Activated T-helper 1 cell treated with Interleukin-2 at 50 U/mL for 16 hours (primary cell): ENCODE measurements at regions not wholly inside any gene's neighbourhood (a gene's known extent, or its start where the extent isn't known, plus 50 kb on each side); places are given as distances from the start of the nearest gene placed in this dataset.
"Not testable (repeated sequence)": the region's sequence is repeated elsewhere in the genome, so short reads cannot be mapped to it uniquely, and the experiment has no call there.

Experiments used
- DNase-seq: peaks from one replicate; pipeline ENCODE4 v3.0.0-alpha.2; 2020; ENCODE audit warnings: low read depth

DNA sequence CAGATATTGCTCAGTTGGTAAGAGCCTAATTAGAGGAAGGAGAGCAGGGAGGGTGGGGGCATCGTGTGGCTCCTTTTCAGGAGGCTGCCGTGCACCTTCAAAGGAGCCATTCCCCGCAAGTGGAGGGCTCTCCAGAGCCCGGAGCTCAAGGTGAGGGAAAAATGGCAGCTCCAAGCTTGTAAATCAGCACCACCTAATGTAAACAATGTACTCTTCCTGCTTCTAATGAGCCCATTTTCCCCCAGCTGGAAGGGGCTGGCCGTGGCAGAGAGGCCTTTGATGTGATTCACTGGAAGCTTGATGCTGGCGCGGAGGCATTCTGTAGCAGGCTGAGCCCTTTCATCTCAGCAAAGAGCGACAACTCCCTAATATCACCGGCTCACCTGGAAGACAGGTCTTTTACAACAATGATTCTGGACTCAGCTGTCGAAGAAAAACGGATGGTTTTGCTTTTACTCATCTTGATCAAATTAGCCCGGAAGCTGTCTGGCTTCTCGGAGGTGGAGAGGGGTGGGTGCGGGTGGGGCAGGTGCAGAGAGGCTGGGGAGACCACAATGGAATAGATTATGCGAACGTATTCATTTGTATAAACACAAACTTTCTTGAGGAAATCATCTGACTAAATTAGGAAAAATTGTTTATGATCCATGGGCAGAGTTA is 112.5 kb downstream of the RRAGC start:
- no peak for DNase-seq

DNA sequence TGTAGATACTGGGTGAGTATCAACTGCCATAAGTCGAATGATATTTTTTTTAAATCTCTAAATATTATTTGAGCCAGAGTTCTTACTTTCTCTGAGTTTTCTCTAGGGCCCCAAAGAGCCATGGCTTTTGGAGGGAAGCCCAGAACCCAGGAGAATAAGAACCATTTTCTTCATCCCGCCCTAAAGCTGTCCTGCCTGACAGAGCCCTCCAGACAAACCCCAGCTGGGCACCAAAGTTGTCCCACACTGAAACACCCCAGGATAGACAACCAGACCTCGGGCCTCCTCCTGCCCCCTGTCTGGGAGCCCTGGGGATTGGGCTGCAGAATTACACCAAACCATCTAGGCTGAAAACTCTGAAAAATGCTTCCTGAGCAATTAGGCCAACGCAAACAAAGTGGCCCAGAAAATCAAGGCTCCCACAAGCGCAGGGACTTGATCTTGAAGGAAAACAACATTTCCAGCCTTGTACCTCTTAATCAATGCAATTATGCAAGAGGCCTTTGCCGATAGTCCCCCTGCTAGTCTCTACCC is 113.1 kb downstream of the RRAGC start:
- DNase-seq = no peak

DNA sequence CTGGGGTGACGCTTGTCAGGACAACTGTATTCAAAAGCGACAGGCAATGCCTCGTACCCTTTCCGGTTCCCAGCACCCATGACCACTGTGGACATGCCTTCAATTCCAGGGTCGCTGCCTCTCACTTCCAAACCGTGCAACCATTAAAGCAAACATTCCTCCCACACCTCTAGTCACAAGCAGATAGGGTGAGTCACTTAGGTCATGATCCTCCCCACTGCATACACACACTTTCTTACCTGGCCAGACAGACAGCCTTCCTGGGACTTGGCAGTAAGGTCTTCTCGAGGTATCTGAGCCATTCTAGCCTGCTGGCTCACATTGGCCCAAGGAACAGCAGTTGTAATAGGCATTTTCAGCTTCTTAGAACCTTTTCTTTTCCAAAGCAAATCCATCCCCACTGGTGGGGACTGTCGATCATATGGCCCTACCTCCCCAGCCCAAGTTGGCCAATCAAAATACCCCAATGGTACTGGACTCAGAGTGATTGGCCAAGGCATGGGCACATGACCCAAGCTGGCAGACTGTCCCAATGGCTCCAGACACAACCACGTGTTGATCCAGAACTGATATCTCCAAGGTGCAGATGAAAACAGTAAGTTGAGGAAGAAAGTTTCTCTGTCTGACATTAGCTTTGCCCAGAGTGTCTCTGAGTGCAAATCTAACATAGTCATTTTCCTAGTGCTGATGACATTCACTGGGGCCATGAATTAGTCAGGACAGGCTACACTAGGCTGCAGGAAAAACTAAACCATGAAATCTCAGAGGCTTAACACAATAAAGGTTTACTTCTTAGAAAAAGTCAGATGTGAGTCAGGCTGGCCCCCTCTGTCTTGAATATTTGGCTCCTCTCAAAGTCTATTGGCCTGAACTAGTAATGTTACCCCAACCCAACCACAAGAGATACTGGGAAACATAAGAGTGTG is 113.8 kb downstream of the RRAGC start:
- no peak for DNase-seq

DNA sequence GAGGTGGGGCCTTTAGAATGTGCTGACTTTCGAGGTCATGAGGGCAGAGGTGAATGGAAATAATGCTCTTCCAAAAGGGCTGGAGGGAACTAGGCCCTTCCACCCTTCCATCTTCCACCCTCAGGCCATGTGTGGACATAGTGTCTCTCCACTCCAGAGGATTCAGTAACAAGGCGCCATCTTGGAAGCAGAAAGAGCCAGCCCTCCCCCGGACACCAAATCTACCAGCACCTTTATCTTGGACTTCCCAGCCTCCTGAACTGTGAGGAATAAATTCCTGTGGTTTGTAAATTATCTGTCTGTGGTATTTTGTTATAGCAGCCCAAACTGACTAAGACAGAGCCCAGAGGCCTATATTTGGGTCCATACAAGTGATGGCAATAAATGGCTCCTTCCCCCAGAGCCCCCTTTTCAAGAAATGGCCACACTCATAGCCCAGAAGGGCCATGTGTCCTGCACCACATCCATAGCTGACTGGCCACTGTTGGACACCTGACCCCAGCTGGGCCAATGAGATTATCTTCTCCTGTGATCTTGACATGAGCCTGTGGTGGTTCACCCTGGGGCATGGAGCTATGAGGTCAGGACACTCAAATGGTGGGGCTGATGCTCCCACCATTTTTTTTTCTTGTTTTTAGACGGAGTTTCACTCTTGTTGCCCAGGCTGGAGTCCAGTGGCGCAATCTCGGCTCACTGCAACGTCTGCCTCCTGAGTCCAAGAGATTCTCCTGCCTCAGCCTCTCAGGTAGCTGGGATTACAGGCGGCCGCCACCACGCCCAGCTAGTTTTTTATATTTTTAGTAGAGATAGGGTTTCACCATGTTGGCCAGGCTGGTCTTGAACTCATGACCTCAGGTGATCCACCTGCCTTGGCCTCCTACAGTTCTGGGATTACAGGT is 114.9 kb downstream of the RRAGC start:
- no peak for DNase-seq

DNA sequence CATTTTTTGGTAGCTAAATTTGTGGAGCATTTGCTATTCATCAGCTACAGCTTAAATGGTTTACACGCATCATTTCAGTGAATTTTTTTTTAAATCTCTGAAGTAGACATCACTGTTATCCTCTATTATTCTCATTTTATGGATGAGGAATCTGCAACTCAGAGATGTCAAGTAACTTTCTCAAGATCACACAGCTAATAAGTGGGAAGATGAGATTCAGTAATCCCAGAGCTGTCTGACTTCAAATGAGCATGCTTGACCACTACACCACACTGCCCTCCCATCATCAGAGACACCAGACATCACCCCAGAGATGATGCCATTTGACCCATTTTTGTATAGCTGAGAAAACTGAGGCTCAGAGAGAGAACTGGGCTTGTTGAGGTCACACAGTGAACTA is 116.4 kb downstream of the RRAGC start:
- no peak for DNase-seq

DNA sequence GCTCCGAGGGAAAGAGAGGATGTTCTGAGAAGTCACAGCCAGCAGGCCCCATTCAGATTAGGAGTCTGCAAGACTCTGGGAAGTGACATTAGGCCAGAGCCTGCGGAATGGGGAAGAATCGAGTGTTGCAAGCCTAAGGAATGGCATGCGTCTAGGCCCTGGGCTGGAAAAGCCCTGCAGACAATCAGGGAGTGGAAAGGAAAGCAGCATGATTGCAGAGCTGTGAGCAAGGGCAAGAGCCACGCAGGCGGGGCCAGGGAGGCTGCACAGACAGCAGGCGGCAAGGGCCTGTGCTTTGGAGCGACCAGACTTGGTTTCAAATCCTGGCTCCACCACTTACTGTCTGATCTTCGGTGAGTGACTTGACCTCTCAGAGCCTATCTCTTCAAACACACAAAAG is 118.2 kb downstream of the RRAGC start:
- no peak for DNase-seq

DNA sequence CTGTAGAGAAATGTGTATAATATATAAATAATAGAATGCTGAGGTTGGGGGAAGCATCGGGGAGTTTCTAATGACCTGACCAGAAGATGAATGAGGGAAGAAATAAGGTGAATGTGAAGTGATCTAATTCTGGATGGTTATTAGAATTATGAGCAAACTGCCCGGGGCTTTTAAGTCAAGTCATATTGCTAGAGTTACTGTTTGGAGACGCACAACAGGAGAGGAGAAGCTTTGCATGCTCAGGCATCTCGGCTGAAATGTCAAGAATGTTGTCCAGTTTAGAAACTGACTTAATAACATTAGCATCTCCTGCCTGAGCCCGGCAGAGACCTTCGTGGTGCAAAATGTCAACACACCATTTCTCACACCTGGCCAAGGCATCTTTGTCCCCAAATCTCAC is 119.1 kb downstream of the RRAGC start:
- DNase-seq = no peak

DNA sequence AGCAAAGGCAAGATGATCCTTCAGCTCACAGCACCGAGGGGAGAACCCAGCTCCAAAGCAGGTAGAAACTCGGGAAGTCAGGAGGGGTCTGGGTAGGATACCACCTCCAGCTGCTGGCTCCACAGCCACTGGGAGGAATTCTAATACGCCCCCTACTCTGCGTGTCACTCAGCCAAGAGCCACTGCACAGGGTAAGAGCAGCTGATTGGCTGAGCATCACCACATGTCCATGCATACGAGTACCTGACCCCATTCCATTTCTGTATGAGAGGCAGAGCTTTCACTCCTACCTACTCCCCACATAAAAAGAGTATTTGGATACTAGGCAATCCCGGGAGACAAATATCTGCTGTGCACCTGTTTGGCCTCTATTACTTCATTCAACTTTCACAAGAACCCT is 121.4 kb downstream of the RRAGC start:
- no peak for DNase-seq

DNA sequence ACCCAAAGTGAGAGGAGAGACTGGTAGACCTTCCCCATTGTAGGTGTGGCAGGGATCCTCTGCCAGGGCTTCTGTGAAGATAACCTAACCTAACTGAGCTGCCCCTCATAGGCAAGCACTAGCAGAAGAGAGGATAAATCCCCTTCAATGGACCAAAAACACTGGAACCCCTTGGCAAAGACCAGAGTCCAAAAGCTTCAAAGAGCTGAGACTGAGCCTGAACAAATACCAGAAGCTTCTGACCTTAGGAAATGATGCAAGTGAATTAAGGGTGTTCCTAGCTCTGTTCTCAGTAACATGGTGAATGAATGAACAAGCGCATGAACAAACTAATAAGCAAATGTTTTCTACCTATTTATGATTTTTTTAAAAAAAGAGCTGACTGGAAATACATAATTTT is 123.2 kb downstream of the RRAGC start:
- DNase-seq = no peak

DNA sequence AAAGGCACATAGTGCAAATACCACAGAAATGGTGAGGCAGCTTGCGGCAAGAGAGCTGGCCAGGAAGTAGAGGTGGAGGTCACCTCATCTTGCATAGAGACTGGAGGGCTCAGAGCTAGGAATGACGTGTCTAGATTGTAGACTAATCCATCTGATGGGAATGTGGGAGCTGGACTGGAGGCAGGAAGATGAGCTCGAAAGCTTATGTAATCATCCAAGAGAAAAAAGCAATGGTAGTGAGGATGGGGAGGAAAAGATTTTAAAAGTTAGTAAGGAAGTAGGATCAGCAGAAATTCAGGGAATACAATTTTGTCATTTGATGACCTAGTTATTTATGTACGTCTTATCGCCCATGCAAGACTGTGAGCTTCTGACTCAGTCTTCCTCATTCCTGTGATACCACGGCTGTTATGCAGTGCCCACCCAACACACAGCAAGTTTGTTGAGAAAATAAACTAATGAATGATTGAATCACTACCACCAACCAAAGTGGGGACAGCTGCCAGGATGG is 123.9 kb downstream of the RRAGC start:
- no peak for DNase-seq

DNA sequence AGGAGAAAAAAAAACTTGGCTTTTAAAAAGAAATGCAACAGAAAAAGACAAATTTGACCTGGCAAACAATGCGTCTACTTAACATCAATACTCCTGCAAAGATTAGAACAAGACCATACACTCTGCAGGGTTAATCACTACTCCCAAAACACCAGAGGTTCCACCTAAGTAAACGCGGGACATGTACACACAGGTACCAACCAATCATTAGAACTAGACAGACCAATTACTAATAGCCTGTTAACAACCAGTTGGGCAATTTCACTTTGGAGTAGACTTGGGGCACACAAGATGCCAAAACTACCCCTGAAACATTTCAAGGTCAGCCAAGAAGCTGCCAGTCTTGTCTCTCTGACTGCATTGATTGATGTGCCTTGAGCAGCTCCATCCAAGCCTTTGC is 125.8 kb downstream of the RRAGC start:
- DNase-seq = no peak

DNA sequence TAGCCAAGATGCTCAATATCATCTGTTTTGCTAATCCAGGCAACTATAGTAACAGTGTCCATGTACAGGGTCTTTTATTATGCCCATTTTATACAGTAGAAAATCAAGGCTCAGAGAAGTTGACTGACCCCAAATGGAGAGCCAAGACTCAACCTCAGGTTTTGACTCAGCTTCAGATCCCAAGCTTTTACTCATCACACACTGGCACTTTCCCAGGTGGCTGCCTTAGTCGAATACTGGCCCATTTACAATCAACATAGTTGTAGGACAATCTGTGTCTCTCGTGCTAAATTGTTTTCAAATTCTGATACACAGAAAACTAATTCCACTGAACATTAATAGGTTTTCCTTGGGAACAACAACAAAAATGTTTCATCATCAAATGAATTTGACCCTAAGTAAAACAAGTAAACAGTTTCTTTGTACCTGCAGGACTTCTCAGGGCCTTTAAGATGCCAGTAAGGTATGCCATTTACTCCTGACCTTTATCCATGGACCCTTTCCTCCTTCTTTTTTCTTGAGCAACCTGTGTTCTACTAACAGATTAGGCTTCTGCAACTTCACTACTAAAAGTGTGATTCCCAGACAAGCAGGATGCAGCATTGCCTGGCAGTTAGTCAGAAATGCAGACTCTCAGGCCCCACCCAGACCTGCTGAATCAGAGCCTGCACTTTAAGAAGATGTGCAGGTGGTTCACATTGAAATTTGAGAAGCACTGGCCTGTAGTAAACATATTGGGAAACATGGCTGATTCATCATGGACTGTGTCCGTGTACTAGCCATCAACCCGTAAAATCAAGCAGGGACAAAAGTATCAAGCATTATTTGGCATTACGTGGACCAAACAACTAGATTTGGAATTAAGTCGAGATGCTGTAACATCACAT is 128.8 kb downstream of the RRAGC start:
- no peak for DNase-seq

DNA sequence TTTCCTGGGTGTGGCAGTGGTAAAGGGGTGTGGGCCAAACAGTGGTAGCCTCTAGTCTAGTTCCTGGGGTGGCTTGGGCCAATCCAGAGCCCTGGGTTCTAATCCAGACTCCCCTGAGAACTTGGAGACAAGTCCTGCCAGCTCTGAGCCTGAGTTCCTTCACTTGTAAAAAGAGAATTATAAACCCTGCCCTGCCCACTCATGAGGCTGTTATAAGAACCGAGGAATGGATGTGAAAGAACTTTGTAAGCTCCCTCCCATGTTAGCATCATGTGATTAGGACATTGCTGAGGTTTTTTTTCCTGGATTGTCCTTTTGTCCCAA is 131.0 kb downstream of the RRAGC start:
- DNase-seq = no peak

DNA sequence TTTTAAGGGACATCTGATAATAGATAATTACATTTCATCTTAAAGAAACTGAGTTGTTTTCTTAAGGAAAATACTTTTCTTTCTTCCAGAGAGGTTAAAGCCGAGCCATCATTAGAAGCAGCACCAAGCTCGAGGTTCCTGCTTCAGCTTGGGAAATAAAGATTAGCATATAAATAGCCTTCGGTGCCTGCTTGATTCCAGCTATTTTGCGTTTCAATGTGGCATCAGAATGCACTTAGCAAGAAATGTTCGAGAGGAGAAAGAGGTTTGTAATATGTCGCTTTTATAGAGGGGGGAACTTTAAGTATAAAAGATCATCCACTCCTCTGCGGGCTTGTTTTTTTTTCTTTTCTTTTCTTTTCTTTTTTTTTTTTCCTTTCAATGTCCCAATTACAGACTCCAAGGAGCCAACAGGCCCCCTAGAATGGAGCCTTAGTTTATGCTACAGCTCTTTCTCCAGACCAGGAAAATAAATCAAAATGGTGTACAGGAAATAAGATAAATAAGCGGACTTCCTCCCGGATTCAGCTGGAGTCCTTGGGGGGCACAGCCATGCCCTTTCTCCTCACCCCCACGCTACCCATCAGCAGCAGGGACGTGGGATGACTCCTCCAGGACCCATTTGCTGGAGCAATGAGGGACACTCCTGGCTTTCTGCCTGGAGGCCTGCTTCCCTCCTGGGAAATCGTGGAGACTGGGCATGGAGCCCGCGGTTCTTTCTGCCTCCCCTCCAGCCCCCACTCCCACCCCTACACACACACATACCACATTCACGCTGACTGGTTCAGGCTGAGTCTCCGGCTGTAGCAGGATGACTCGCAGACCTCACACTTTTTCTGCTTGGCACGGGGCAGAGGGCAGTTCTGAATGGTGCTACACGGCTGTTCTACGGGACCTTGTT is 131.6 kb downstream of the RRAGC start:
- DNase-seq = no peak

DNA sequence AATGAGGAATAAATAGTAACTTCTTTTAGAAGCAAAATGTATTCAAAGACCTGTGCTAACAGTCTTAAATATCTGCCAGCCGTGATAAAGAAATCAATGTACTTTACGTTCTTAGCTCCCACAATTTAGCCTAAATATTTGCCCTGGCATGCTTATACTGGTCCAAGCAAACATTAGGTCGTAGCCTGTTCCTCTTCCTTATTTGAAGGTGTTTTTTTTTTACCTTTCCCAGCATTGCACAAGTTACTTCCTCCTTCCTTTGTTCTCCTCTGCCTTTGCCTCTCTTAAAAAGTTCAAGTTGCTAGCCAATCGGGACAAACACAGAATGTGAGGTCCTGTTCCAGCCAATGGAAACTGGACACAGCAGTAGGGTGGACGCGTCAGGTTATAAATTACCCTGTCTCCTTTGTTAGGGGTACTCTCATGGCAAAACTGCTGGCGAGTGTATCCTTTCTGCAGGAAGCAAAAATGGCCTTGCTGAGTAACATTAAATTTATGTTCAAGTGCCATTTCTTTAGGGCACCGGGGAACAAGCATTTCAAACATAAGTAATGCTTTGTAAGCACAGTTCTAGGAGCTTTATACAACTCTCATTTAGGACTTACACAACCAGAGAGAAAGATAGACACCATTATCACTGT is 134.1 kb downstream of the RRAGC start:
- not testable (repeated sequence) for DNase-seq

DNA sequence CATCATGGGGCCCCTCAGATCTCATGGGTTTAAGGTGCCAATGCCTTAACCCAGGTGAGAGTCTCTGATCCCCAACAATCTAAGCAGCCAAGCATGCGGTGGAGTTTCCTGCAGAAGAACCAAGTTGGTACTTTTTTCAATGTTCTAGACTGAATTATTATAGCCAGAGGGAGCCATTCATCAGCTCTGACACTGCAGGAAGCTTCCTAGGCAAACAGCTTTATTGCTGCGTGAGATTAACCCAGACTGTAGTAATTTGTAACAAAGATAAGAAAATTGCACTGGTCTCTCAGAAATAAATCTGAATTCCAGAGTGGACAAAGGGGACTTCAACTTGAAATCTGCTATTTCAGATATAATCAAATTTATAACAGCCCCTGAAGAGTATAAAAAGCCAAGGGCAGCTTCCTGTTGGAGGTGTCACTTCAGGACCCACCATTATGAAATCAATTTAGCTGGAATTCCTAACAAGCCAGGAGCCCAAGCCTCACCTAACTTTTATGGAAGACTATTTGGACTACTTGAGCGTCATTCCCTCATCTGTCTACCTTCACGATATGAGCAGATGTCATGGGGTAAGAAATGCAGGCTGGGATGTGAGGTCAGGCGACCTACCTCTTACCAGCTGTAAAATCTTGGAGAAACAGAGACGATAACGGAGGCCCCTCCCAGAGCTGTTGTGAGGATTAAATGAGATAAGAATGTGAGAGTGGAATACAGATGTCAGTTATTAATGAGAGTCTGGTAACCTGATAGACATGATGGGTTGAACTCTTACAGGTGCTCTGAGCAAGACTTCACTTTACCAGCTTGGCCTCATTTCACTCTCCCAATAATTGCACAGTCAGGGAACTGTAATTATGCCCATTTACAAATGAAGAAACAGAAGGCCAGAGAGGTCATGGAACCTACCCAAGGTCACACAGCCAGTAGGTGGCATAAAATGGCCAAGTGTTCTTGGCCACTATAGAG is 135.1 kb downstream of the RRAGC start:
- no peak for DNase-seq

DNA sequence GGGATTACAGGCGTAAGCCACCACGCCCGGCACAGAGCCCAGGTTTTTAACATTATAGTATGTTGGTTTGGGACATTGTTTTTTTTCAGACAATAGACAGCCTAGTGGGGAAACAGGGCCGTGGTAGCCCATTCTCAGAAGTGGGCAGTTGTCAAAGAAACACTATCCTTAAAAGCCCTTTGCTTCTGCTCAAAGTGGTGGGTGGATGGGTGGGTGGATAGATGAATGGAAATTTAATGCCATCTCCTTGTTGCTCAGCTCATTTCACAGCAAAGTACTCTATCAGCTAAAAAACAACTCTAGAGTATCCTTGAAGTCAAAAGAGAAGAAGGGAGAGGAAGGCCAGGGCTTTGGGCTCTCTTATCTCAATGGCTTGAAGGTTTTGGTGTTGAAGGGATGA is 137.8 kb downstream of the RRAGC start:
- no peak for DNase-seq

DNA sequence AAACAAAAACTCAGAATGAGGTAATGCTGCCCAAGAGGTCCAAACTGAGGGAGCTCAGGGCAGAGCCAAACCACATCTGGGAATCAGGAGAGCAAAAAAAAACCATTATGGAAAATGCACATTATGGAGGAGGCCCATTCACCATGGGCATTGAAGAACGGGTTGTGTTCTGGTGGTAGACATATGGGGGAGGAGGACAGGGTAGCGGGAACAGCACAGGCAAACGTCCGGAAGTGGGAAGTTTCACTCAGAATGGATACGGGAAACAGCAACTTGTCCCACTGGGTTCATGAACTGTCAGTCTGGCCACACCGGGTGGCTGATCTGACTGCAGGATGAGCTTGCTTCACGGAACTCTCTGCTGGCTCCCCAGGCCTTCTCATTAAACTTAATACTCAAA is 139.7 kb downstream of the RRAGC start:
- DNase-seq = no peak
